Gastrocnemius medialis (tissue), 4 donors: ENCODE measurements at regions not wholly inside any gene's neighbourhood (a gene's known extent, or its start where the extent isn't known, plus 50 kb on each side); places are given as distances from the start of the nearest gene placed in this dataset.

Experiments used
- ATAC-seq, 2 donors: fragments of 150-250 bp; one replicate each; pipeline ENCODE4 v1.9.1; 2016
- DNase-seq, 2 donors: peaks; one replicate each; pipeline ENCODE4 v3.0.0-alpha.2; 2019
- H3K27ac ChIP-seq, 4 donors: fragments of 200-600 bp; sonication (generic); 1 replicate in 1 of 4; 2 replicates in 3 of 4; pipeline ENCODE4 v1.5.1; 2016 to 2018; ENCODE audit warnings: mild to moderate bottlenecking in 2 of 4, moderate library complexity in 1 of 4
- H3K27me3 ChIP-seq, 3 donors: fragments of 200-600 bp; sonication (generic) in 2 of 3; 1 replicate in 1 of 3; 2 replicates in 2 of 3; pipeline versions ENCODE4 v1.5.1 to v1.6.0; 2016 to 2019; ENCODE audit warnings: mild to moderate bottlenecking in 1 of 3, moderate library complexity in 1 of 3
- H3K36me3 ChIP-seq, 2 donors: fragments of 200-600 bp; sonication (generic) in 1 of 2; one replicate each; pipeline ENCODE4 v1.5.1; 2017 to 2018
- H3K4me1 ChIP-seq, 2 donors: fragments of 200-600 bp; sonication (generic) in 1 of 2; one replicate each; pipeline ENCODE4 v1.5.1; 2016 to 2017; ENCODE audit warnings: mild to moderate bottlenecking in 2 of 2
- H3K4me3 ChIP-seq, 4 donors: fragments of 200-600 bp; sonication (generic) in 3 of 4; 1 replicate in 1 of 4; 2 replicates in 3 of 4; pipeline ENCODE4 v1.5.1; 2016 to 2019; ENCODE audit warnings: mild to moderate bottlenecking in 2 of 4
- H3K9me3 ChIP-seq, 3 donors: fragments of 200-600 bp; sonication (generic) in 2 of 3; 1 replicate in 1 of 3; 2 replicates in 2 of 3; pipeline ENCODE4 v1.5.1; 2016 to 2019
- POLR2A ChIP-seq, 2 donors: fragments of 450-650 bp; IDR thresholded peaks; one replicate each; pipeline ENCODE4 v1.6.1; 2017; ENCODE audit warnings: antibody characterized with exemption in 2 of 2, mild to moderate bottlenecking in 2 of 2, moderate library complexity in 2 of 2
- in situ Hi-C, 4 donors: fragments of 200-750 bp; cut with MboI; loops; one replicate each; pipeline versions ENCODE4 v1.15.0 to v1.8.0; 2017; ENCODE audit warnings: low sequenced_read_pairs in 4 of 4
- intact Hi-C: fragments of 100-400 bp; cut with DNase I; formaldehyde crosslinking; loops from one replicate; pipeline ENCODE4 v1.15.1; 2023; ENCODE audit warnings: low total_unique reads
- TF ChIP-seq, protein P1 (sequence below), 5 experiments: fragments of 450-650 bp in 3 of 5; fragments of 200-600 bp in 2 of 5; sonication (generic) in 2 of 5; IDR thresholded peaks in 4 of 5; conservative IDR thresholded peaks in 1 of 5; 1 replicate in 4 of 5; 2 replicates in 1 of 5; pipeline ENCODE4 v1.5.1; 2016 to 2019; ENCODE audit warnings: antibody characterized with exemption in 5 of 5, mild to moderate bottlenecking in 3 of 5, moderate library complexity in 3 of 5

DNA sequence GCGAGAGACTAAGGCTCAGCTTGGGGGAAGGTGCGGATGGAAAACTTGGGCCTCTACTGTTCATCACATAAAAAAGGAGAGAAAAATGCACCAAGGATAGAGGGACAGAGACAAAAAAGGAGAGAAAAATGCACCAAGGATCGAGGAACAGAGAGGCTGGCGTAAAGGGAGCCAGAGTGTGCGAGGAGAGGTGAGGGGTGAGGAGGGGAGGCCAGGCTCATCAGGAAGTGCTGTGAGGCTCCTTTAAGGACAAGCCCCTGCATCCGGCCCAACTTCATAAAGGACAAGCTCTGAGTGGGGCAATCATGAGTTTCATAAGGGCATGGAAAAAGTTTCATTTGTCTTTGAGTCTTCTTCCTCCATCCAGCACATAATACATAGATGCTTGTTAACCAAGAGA, 117.2 kb upstream of the NXT1 start:
- TF ChIP-seq POLR2A (IDR thresholded peaks at IDR 0.05) = no peak
- no peaks in the 10 kb centered on the region for H3K9me3 ChIP-seq

DNA sequence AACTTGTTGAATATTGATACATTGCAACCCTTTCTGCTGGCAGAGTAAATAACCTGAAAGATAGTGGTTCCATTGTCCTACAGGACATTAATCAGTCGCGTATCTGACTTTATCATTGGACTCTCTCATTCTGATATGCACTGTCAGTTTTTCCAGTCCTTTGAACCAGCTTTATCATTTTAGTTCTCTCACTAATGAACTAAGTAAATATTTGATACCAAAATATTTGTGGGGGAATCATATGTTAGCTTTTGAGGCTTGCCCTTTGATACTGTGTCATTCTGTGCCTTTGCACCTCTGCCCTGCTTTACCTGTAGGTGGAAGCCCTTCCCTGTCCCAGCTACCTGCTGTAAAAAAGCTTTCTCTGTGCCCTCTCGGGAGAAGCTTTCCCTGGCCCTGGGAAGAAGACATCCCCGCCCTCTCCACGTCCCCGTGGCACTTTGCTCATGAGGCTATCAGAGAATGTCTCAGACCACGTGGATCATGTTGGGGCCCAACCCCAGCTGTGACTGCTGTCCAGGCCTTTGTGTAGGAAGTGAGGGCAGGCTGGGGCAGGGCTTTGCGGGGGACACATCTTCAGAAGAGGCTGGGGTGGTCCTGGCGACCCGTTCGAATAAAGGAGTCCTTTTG, 117.8 kb upstream of the NXT1 start:
- TF ChIP-seq POLR2A (IDR thresholded peaks at IDR 0.05) = no peak
- TF ChIP-seq, protein P1, sequence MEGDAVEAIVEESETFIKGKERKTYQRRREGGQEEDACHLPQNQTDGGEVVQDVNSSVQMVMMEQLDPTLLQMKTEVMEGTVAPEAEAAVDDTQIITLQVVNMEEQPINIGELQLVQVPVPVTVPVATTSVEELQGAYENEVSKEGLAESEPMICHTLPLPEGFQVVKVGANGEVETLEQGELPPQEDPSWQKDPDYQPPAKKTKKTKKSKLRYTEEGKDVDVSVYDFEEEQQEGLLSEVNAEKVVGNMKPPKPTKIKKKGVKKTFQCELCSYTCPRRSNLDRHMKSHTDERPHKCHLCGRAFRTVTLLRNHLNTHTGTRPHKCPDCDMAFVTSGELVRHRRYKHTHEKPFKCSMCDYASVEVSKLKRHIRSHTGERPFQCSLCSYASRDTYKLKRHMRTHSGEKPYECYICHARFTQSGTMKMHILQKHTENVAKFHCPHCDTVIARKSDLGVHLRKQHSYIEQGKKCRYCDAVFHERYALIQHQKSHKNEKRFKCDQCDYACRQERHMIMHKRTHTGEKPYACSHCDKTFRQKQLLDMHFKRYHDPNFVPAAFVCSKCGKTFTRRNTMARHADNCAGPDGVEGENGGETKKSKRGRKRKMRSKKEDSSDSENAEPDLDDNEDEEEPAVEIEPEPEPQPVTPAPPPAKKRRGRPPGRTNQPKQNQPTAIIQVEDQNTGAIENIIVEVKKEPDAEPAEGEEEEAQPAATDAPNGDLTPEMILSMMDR (IDR thresholded peaks at IDR 0.05 in 4 of 5, conservative IDR thresholded peaks at IDR 0.05 in 1 of 5) = no peak
- in situ Hi-C loops (loop anchor here in 2 of 4 donors (25.0 kb wide), 1 partner anchor 545 kb away; no protein-coding TSS in a partner anchor), intact Hi-C loops (no loop called here)
- Histone ChIP-seq H3K36me3 (no peaks in the 10 kb centered on the region), H3K9me3 (no peaks in the 10 kb centered on the region), H3K27me3 (no peaks in the 10 kb centered on the region), H3K4me1 (no peaks in the 10 kb centered on the region), H3K4me3 (no peak overlapping the region), H3K27ac (no peak overlapping the region)
- no peak for DNase-seq
- ATAC-seq = no peak

More for the DNA sequence above, 117.2 kb upstream of the NXT1 start:
- H3K27ac ChIP-seq = no peak overlapping the region
- ATAC-seq (no peak), DNase-seq (no peak)
- intact Hi-C loops (no loop called here), in situ Hi-C loops (loop anchor here in 2 of 4 donors (25.0 kb wide), 1 partner anchor 546 kb away; no protein-coding TSS in a partner anchor)
- H3K36me3 ChIP-seq = no peaks in the 10 kb centered on the region
- no peaks in the 10 kb centered on the region for H3K27me3 ChIP-seq
- H3K4me1 ChIP-seq = no peaks in the 10 kb centered on the region
- H3K4me3 ChIP-seq = no peak overlapping the region

GRCh38 chr20:23232219-23232581, 118.4 kb upstream of the NXT1 start:
- no peak for TF ChIP-seq POLR2A (IDR thresholded peaks at IDR 0.05)
- TF ChIP-seq, protein P1 (IDR thresholded peaks at IDR 0.05 in 4 of 5, conservative IDR thresholded peaks at IDR 0.05 in 1 of 5) = no peak
- H3K4me1 ChIP-seq = no peaks in the 10 kb centered on the region
- DNase-seq (no peak), ATAC-seq (no peak)
- no peaks in the 10 kb centered on the region for H3K9me3 ChIP-seq
- in situ Hi-C loops (loop anchor here in 2 of 4 donors (25.0 kb wide), 1 partner anchor 545 kb away; no protein-coding TSS in a partner anchor), intact Hi-C loops (no loop called here)
- H3K27me3 ChIP-seq = no peaks in the 10 kb centered on the region
- no peaks in the 10 kb centered on the region for H3K36me3 ChIP-seq
- H3K27ac ChIP-seq = no peak overlapping the region
- no peak overlapping the region for H3K4me3 ChIP-seq

DNA sequence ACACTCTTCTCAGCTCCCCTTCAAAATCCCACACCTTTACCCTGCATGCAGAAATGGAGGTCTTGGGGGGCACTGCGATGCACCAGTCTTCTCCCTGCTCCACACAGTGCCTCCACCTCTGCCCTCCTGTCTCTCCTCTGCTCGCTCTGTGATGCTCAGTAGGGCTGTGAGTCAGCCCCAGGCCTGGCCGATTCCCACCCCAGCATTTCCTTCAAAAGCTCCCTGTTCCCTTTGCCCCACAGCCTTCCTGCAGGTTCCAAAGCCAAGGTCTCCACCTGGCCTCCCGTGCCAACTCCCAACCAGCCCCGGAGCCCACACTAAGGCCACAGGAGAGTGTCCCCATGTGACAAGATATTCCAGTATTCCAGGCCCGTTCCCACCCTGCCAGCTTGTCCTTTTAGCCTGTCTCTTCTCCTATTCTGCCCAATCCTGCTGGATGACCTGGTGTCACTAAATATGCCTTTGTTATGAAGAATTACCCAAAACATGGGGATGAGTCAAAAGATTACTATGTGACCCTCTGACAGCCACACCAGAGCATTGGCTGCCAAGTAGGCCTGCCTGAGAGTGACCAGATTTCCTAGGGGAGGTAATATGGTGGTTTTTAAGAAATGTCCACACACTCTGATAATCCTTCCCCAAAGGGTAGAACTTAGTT, 118.9 kb upstream of the NXT1 start:
- Histone ChIP-seq H3K36me3 (no peaks in the 10 kb centered on the region), H3K4me3 (no peak overlapping the region), H3K9me3 (no peaks in the 10 kb centered on the region), H3K4me1 (no peaks in the 10 kb centered on the region), H3K27me3 (no peaks in the 10 kb centered on the region), H3K27ac (no peak overlapping the region)
- TF ChIP-seq, protein P1 (IDR thresholded peaks at IDR 0.05 in 4 of 5, conservative IDR thresholded peaks at IDR 0.05 in 1 of 5) = no peak
- no peak for TF ChIP-seq POLR2A (IDR thresholded peaks at IDR 0.05)
- intact Hi-C loops (no loop called here), in situ Hi-C loops (loop anchor here in 2 of 4 donors (25.0 kb wide), 1 partner anchor 544 kb away; no protein-coding TSS in a partner anchor)
- DNase-seq (no peak), ATAC-seq (no peak)

GRCh38 chr20:23230766-23231385, 119.7 kb upstream of the NXT1 start:
- Histone ChIP-seq H3K9me3 (no peaks in the 10 kb centered on the region), H3K4me1 (no peaks in the 10 kb centered on the region), H3K4me3 (no peak overlapping the region), H3K27me3 (no peaks in the 10 kb centered on the region), H3K27ac (no peak overlapping the region), H3K36me3 (no peaks in the 10 kb centered on the region)
- in situ Hi-C loops (loop anchor here in 2 of 4 donors (25.0 kb wide), 1 partner anchor 544 kb away; no protein-coding TSS in a partner anchor), intact Hi-C loops (no loop called here)
- no peak for DNase-seq
- TF ChIP-seq, protein P1 (IDR thresholded peaks at IDR 0.05 in 4 of 5, conservative IDR thresholded peaks at IDR 0.05 in 1 of 5) = no peak
- no peak for TF ChIP-seq POLR2A (IDR thresholded peaks at IDR 0.05)
- ATAC-seq = no peak
